GM12874 (cell line): ENCODE measurements at regions not wholly inside any gene's neighbourhood (a gene's known extent, or its start where the extent isn't known, plus 50 kb on each side); places are given as distances from the start of the nearest gene placed in this dataset.

Experiments used
- CTCF ChIP-seq: IDR thresholded peaks from 2 replicates; pipeline ENCODE4 v1.5.1; 2011; ENCODE audit warnings: low read depth, mild to moderate bottlenecking, control low read depth, low read length, moderate library complexity; ENCODE audit not compliant: insufficient read depth

- TF ChIP-seq CTCF: no peak
Observed at GRCh38 chr13:80866921-80867320, 526.0 kb upstream of the SPRY2 start.

GRCh38 chr13:80865329-80865728, 524.4 kb upstream of the SPRY2 start:
- no peak for TF ChIP-seq CTCF

GRCh38 chr13:80862456-80862855, 521.5 kb upstream of the SPRY2 start:
- no peak for TF ChIP-seq CTCF

- no peak for TF ChIP-seq CTCF
Observed at GRCh38 chr13:80860845-80861244, 519.9 kb upstream of the SPRY2 start.

- no peak for TF ChIP-seq CTCF
Observed at GRCh38 chr13:80858131-80858530, 517.2 kb upstream of the SPRY2 start.

- no peak for TF ChIP-seq CTCF
Observed at GRCh38 chr13:80857321-80857720, 516.4 kb upstream of the SPRY2 start.

- no peak for TF ChIP-seq CTCF
Observed at GRCh38 chr13:80850771-80851170, 509.8 kb upstream of the SPRY2 start.

GRCh38 chr13:80844164-80844563, 503.2 kb upstream of the SPRY2 start:
- TF ChIP-seq CTCF: no peak
